Right cardiac atrium (tissue), 5 donors: ENCODE measurements at regions not wholly inside any gene's neighbourhood (a gene's known extent, or its start where the extent isn't known, plus 50 kb on each side); places are given as distances from the start of the nearest gene placed in this dataset.

Source experiments
- ATAC-seq, 2 donors: fragments of 200-7000 bp; cut with Tn5 transposase; one replicate each; pipeline versions ENCODE4 v1.8.0 to v1.9.1; 2020; ENCODE audit warnings: moderate library complexity in 2 of 2, mild to moderate bottlenecking in 1 of 2
- DNase-seq, 3 donors: peaks; one replicate each; pipeline ENCODE4 v3.0.0-alpha.2; 2020
- H3K27ac ChIP-seq: one replicate; pipeline ENCODE4 v1.5.1; 2013; ENCODE audit warnings: mild to moderate bottlenecking, low read length, control low read depth, moderate library complexity
- H3K27me3 ChIP-seq: one replicate; pipeline ENCODE4 v1.6.1; 2013; ENCODE audit not compliant: control insufficient read depth, insufficient read depth
- H3K4me1 ChIP-seq: one replicate; pipeline ENCODE4 v1.6.1; 2013; ENCODE audit warnings: low read length; ENCODE audit not compliant: control insufficient read depth, insufficient read depth
- H3K4me3 ChIP-seq: one replicate; pipeline ENCODE4 v1.5.1; 2013; ENCODE audit warnings: low read length, control low read depth
- H3K9me3 ChIP-seq: one replicate; pipeline ENCODE4 v1.6.1; 2013; ENCODE audit warnings: low read length; ENCODE audit not compliant: control insufficient read depth
- WGBS: extraction: QIAGEN DNeasy Blood & Tissue Kit; methylation state at CpG from one replicate; pipeline ENCODE4 v1.1.7; 2013; 5-methylcytosine and 5-hydroxymethylcytosine counted together
- intact Hi-C, 4 donors: fragments of 100-400 bp; cut with DNase I; formaldehyde crosslinking; loops; one replicate each; pipeline versions ENCODE4 v1.11.0 to v1.14.0; 2022 to 2023
- donor health status: healthy with polysubstance abuse.
- donor health status: DM: no; HTN: yes; CAD: no.
- donor health status: DM: no; HTN: no; CAD: no.
- donor health status: DM: no; HTN: yes; CAD: no; lungs with severe emphysema.
- donor health status: DM: yes; HTN: yes; CAD: no.

- WGBS = 83% methylated on average over 3 of the region's 3 CpGs
- Histone ChIP-seq H3K27ac (no peak overlapping the region), H3K27me3 (no peaks in the 10 kb centered on the region), H3K9me3 (no peaks in the 10 kb centered on the region), H3K4me1 (no peaks in the 10 kb centered on the region), H3K4me3 (no peak overlapping the region)
- DNase-seq (no peak), ATAC-seq (no peak)
- intact Hi-C loops = no loop called here
These were observed 324.1 kb downstream of the SQOR start for GRCh38 chr15:45958924-45959323.

DNA sequence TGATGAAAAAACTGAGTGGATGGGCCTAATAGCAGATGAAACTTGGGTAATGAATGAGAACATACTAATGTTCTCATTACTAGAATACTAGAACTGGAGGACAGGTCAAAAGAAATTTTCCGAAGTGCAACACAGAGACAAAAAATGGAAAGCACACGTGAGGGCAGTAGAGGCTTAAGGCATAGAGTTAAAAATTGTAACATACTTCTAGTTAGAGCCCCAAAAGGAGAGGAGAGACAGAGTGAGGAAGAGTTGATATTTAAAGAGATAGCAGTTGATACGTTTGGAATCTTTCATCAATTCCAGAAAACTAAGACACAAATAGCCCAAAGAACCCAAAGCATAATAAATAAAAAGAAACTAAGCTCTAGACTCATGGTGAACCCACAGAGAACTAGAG, 327.9 kb downstream of the SQOR start:
- no peak overlapping the region for H3K27ac ChIP-seq
- no peak overlapping the region for H3K4me3 ChIP-seq
- H3K27me3 ChIP-seq = no peaks in the 10 kb centered on the region
- H3K4me1 ChIP-seq = no peaks in the 10 kb centered on the region
- DNase-seq = no peak
- no peaks in the 10 kb centered on the region for H3K9me3 ChIP-seq
- intact Hi-C loops = no loop called here
- 82% methylated on average over 3 of the region's 3 CpGs for WGBS
- ATAC-seq = no peak

GRCh38 chr15:45970542-45970941, 335.7 kb downstream of the SQOR start:
- Histone ChIP-seq H3K27ac (no peak overlapping the region), H3K4me1 (no peaks in the 10 kb centered on the region), H3K4me3 (no peak overlapping the region), H3K27me3 (no peaks in the 10 kb centered on the region), H3K9me3 (no peaks in the 10 kb centered on the region)
- intact Hi-C loops = no loop called here
- ATAC-seq (no peak), DNase-seq (no peak)
- WGBS = 77% methylated on average over 1 of the region's 1 CpG

GRCh38 chr15:45980366-45980765, 345.5 kb downstream of the SQOR start:
- 90% methylated on average over 5 of the region's 5 CpGs for WGBS
- Histone ChIP-seq H3K4me3 (no peak overlapping the region), H3K4me1 (no peaks in the 10 kb centered on the region), H3K27ac (no peak overlapping the region), H3K9me3 (no peaks in the 10 kb centered on the region), H3K27me3 (no peaks in the 10 kb centered on the region)
- ATAC-seq (no peak), DNase-seq (no peak)
- intact Hi-C loops = no loop called here

- Histone ChIP-seq H3K27me3 (no peaks in the 10 kb centered on the region), H3K4me3 (no peak overlapping the region), H3K9me3 (no peaks in the 10 kb centered on the region), H3K4me1 (no peaks in the 10 kb centered on the region), H3K27ac (no peak overlapping the region)
- DNase-seq = no peak
- ATAC-seq = no peak
- intact Hi-C loops = no loop called here
- 89% methylated on average over 1 of the region's 1 CpG for WGBS
These were observed 346.8 kb downstream of the SQOR start for GRCh38 chr15:45981625-45982024.

DNA sequence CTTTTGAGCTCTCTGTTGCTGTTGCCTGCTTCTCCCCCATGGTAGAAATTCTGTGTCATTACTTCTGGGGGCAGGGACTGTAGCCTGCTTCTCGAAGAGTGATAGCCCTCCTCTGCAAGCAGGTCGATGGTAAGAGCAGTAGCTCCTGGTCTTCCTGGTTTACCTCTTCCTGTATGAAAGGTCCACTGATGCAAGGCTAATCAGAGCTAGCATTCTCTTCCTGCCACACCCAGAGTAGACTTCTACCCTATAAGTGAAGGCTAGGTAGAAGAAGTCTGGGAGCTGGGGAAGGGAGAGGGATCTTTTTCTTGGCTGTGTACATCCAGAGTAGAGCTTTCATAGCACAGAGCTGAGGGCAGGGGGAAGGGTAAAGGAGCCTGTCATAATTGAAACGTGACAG, 357.0 kb downstream of the SQOR start:
- WGBS = 60% methylated on average over 3 of the region's 3 CpGs
- H3K27ac ChIP-seq = no peak overlapping the region
- no peaks in the 10 kb centered on the region for H3K27me3 ChIP-seq
- DNase-seq (no peak), ATAC-seq (no peak)
- H3K4me3 ChIP-seq = no peak overlapping the region
- peaks cover 2% of the 10 kb centered on the region for H3K9me3 ChIP-seq
- intact Hi-C loops = no loop called here
- no peaks in the 10 kb centered on the region for H3K4me1 ChIP-seq

DNA sequence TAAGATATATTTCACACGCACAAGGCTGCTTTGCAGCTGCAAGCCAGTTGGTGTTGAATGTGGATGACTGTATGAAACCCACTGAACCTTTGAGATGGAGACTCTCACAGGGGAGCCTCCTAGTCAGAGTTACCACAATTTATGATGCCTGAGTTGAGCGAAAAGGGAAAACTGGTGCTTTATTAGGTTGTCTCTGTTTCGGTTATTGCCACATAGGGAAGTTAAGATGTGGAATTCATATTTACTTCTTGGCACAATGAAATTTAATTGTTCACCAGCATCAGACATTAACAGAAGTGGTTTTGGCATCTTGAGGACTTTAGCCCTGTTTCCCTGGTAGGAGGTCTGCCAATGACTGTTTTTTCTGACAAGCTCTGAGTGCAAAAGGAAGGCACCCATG, 358.2 kb downstream of the SQOR start:
- ATAC-seq = no peak
- Histone ChIP-seq H3K27ac (no peak overlapping the region), H3K4me3 (no peak overlapping the region), H3K4me1 (no peaks in the 10 kb centered on the region), H3K27me3 (no peaks in the 10 kb centered on the region), H3K9me3 (no peaks in the 10 kb centered on the region)
- intact Hi-C loops = no loop called here
- 76% methylated on average over 3 of the region's 3 CpGs for WGBS
- DNase-seq = no peak

DNA sequence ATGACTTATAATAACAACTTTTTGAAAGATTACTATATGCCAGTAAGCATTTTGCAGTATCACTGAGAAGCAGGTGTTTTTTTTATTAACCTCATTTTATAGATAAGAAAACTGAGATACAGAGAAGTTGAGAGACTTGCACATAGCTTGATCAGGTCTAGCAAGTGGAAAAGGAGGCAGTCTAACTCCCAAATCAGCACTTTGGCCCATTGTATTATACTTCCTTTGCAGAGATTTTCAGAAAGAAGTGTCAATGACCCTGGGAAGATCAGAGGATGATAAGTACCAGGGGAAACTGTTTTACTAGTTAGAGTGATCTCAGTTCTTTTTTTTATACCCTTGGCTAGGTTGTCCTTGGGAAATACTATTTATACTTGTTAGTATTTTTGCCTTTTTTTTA, 358.7 kb downstream of the SQOR start:
- H3K4me1 ChIP-seq = no peaks in the 10 kb centered on the region
- no peak overlapping the region for H3K27ac ChIP-seq
- H3K9me3 ChIP-seq = no peaks in the 10 kb centered on the region
- intact Hi-C loops = no loop called here
- DNase-seq = no peak
- no peak overlapping the region for H3K4me3 ChIP-seq
- peak in 1 of 2 donors; percentile 45 for ATAC-seq
- H3K27me3 ChIP-seq = no peaks in the 10 kb centered on the region

- 81% methylated on average over 4 of the region's 4 CpGs for WGBS
- ATAC-seq = no peak
- H3K4me3 ChIP-seq = no peak overlapping the region
These were observed 361.0 kb downstream of the SQOR start for GRCh38 chr15:45995800-45996199.

GRCh38 chr15:46014532-46014931, 379.7 kb downstream of the SQOR start:
- H3K4me3 ChIP-seq = no peak overlapping the region
- intact Hi-C loops = no loop called here
- DNase-seq (no peak), ATAC-seq (no peak)
- no peaks in the 10 kb centered on the region for H3K9me3 ChIP-seq
- WGBS = 90% methylated on average over 3 of the region's 3 CpGs
- no peak overlapping the region for H3K27ac ChIP-seq
- H3K27me3 ChIP-seq = no peaks in the 10 kb centered on the region
- no peaks in the 10 kb centered on the region for H3K4me1 ChIP-seq

More at GRCh38 chr15:45995800-45996199, 361.0 kb downstream of the SQOR start:
- no peaks in the 10 kb centered on the region for H3K9me3 ChIP-seq
- intact Hi-C loops = no loop called here
- H3K4me1 ChIP-seq = no peaks in the 10 kb centered on the region
- no peak for DNase-seq
- no peak overlapping the region for H3K27ac ChIP-seq
- H3K27me3 ChIP-seq = no peaks in the 10 kb centered on the region

- 60% methylated on average over 2 of the region's 2 CpGs for WGBS
- ATAC-seq (peak; percentile 60 to 70), DNase-seq (peak in 2 of 3 donors; percentile 17 to 49)
- no peak overlapping the region for H3K27ac ChIP-seq
- intact Hi-C loops = no loop called here
- no peaks in the 10 kb centered on the region for H3K4me1 ChIP-seq
- H3K27me3 ChIP-seq = no peaks in the 10 kb centered on the region
- no peaks in the 10 kb centered on the region for H3K9me3 ChIP-seq
- H3K4me3 ChIP-seq = no peak overlapping the region
These were observed 399.9 kb downstream of the SQOR start for GRCh38 chr15:46034755-46035154.

DNA sequence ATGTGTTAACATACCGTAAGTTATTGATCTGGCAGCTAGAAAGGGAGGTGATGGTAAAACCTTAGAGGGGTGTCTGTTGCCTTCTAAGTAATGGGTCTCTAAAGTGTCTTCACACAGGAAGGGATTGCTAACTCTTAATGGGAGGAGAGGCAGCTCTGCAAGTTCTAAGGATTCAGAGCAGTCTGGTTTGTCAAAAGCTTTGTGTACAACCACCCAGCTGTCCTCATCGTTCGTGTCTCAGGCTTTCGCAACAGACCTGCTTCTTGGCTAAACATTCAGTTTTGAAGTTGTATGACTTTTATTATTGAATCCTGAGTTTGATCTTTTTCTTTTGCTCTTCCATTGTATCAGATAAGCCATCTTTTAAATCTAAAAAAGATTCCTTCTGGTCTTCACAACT, 404.9 kb downstream of the SQOR start:
- H3K9me3 ChIP-seq = no peaks in the 10 kb centered on the region
- no peaks in the 10 kb centered on the region for H3K4me1 ChIP-seq
- WGBS = 83% methylated on average over 4 of the region's 4 CpGs
- no peak overlapping the region for H3K4me3 ChIP-seq
- intact Hi-C loops = no loop called here
- no peak for ATAC-seq
- no peak for DNase-seq
- H3K27me3 ChIP-seq = no peaks in the 10 kb centered on the region
- H3K27ac ChIP-seq = no peak overlapping the region
